HCT116 (cell line): ENCODE measurements at regions not wholly inside any gene's neighbourhood (a gene's known extent, or its start where the extent isn't known, plus 50 kb on each side); places are given as distances from the start of the nearest gene placed in this dataset.

Experiments
- ATAC-seq: fragments of 200-7000 bp; cut with Tn5 transposase; 2 replicates; pipeline ENCODE4 v1.9.1; 2020; ENCODE audit warnings: mild to moderate bottlenecking, moderate library complexity
- BruUV-seq: library from RNA; stranded (reverse); fragments of 400-500 nt; replicated peaks from 2 replicates; lab custom pipeline; 2021; lab: Mats Ljungman, UMichigan
- CTCF ChIA-PET: fragments of 300-600 bp; sonication (Branson Sonifier 250); formaldehyde crosslinking; loops from one replicate; lab custom pipeline; 2021; ENCODE audit warnings: antibody characterized with exemption; lab: Charles Lee
- POLR2A ChIA-PET: fragments of 300-600, 350-600 bp; sonication (Branson Sonifier 250); formaldehyde crosslinking; loops from one replicate; lab custom pipeline; 2021; ENCODE audit warnings: antibody characterized with exemption; lab: Charles Lee
- RAD21 ChIA-PET, 2 experiments: fragments of 300-600 bp; sonication (Branson Sonifier 250); formaldehyde crosslinking; loops; one replicate each; lab custom pipeline; 2023; ENCODE audit warnings: low total read pairs in 2 of 2; ENCODE audit not compliant: uncharacterized antibody in 2 of 2, unreplicated experiment in 2 of 2, low non-redundant PET in 1 of 2; lab: Charles Lee
- DNase-seq: peaks from one replicate; pipeline ENCODE4 v3.0.0-alpha.2; 2010; ENCODE audit warnings: low read depth, low spot score
- H2AFZ ChIP-seq: fragments of 200-600 bp; shearing (Covaris generic), sonication (generic); 2 replicates; pipeline ENCODE4 v1.6.1; 2017; ENCODE audit warnings: low read depth, mixed run types, mixed read lengths, antibody characterized with exemption, low read length; ENCODE audit not compliant: poor library complexity, severe bottlenecking
- H3K27ac ChIP-seq: 2 replicates; pipeline ENCODE4 v1.5.1; 2012; ENCODE audit warnings: low read depth, low read length
- H3K27me3 ChIP-seq: fragments of 200-600 bp; sonication (generic); 2 replicates; pipeline ENCODE4 v1.6.1; 2016; ENCODE audit warnings: mixed run types, low read length, mixed read lengths; ENCODE audit not compliant: insufficient read depth
- H3K36me3 ChIP-seq, 2 experiments: fragments of 200-500 bp in 1 of 2; fragments of 200-600 bp in 1 of 2; sonication (Bioruptor generic) in 1 of 2; sonication (generic) in 1 of 2; 2 replicates each; pipeline versions ENCODE4 v1.5.1 to v1.6.1; 2014 to 2016; ENCODE audit warnings: low read length in 2 of 2, inconsistent platforms in 1 of 2, mixed read lengths in 1 of 2, mixed run types in 1 of 2; ENCODE audit not compliant: insufficient read depth in 2 of 2, control insufficient read depth in 1 of 2
- H3K4me1 ChIP-seq, 2 experiments: fragments of 200-600 bp in 1 of 2; sonication (generic) in 1 of 2; 2 replicates each; pipeline versions ENCODE4 v1.5.1 to v1.6.1; 2012 to 2017; ENCODE audit warnings: low read length in 2 of 2, inconsistent platforms in 1 of 2, mild to moderate bottlenecking in 1 of 2, mixed read lengths in 1 of 2, mixed run types in 1 of 2, moderate library complexity in 1 of 2; ENCODE audit not compliant: insufficient read depth in 2 of 2, control insufficient read depth in 1 of 2
- H3K4me2 ChIP-seq: fragments of 200-600 bp; sonication (generic); 2 replicates; pipeline ENCODE4 v1.6.1; 2017; ENCODE audit warnings: mixed run types, low read length, mixed read lengths
- H3K4me3 ChIP-seq, 2 experiments: fragments of 200-600 bp in 1 of 2; sonication (generic) in 1 of 2; replicated peaks in 1 of 2; 2 replicates each; pipeline ENCODE4 v1.5.1; 2011 to 2016; ENCODE audit warnings: low read length in 2 of 2, control low read depth in 1 of 2, low read depth in 1 of 2, mild to moderate bottlenecking in 1 of 2, mixed read lengths in 1 of 2, mixed run types in 1 of 2
- H3K79me2 ChIP-seq: fragments of 200-600 bp; sonication (generic); 2 replicates; pipeline ENCODE4 v1.6.1; 2017; ENCODE audit warnings: mild to moderate bottlenecking, mixed run types, low read length, moderate library complexity, mixed read lengths; ENCODE audit not compliant: insufficient read depth
- H3K9ac ChIP-seq: fragments of 200-600 bp; sonication (generic); 2 replicates; pipeline ENCODE4 v1.6.1; 2016; ENCODE audit warnings: low read length, mixed read lengths
- H3K9me2 ChIP-seq: fragments of 200-600 bp; sonication (generic), shearing (Covaris generic); 2 replicates; pipeline ENCODE4 v1.6.1; 2017; ENCODE audit warnings: mixed run types, mild to moderate bottlenecking, moderate library complexity; ENCODE audit not compliant: insufficient read depth
- H3K9me3 ChIP-seq, 2 experiments: fragments of 200-500 bp in 1 of 2; fragments of 200-600 bp in 1 of 2; sonication (Bioruptor generic) in 1 of 2; sonication (generic) in 1 of 2; 2 replicates each; pipeline ENCODE4 v1.6.1; 2014 to 2017; ENCODE audit warnings: low read length in 2 of 2, mixed read lengths in 2 of 2, inconsistent platforms in 1 of 2, low read depth in 1 of 2, mild to moderate bottlenecking in 1 of 2, mixed run types in 1 of 2, moderate library complexity in 1 of 2; ENCODE audit not compliant: control insufficient read depth in 1 of 2, insufficient read depth in 1 of 2
- H4K20me1 ChIP-seq: fragments of 200-600 bp; sonication (generic), shearing (Covaris generic); 2 replicates; pipeline ENCODE4 v1.6.1; 2017; ENCODE audit warnings: mixed run types, mild to moderate bottlenecking, moderate library complexity; ENCODE audit not compliant: insufficient read depth
- CBX3 ChIP-seq: IDR thresholded peaks from 2 replicates; pipeline ENCODE4 v1.6.1; 2012; ENCODE audit warnings: low read depth
- CEBPB ChIP-seq: IDR thresholded peaks from 2 replicates; pipeline ENCODE4 v1.6.1; 2012; ENCODE audit warnings: low read depth
- CTCF ChIP-seq, 3 experiments: fragments of 200-600 bp in 1 of 3; sonication (generic) in 1 of 3; IDR thresholded peaks in 2 of 3; conservative IDR thresholded peaks in 1 of 3; 2 replicates each; pipeline ENCODE4 v1.5.1; 2012 to 2017; ENCODE audit warnings: low read depth in 2 of 3, low read length in 2 of 3, antibody characterized with exemption in 1 of 3, borderline replicate concordance in 1 of 3, control low read depth in 1 of 3, mild to moderate bottlenecking in 1 of 3, mixed read lengths in 1 of 3, mixed run types in 1 of 3, moderate library complexity in 1 of 3; ENCODE audit not compliant: insufficient read depth in 1 of 3
- EGR1 ChIP-seq: IDR thresholded peaks from 2 replicates; pipeline ENCODE4 v1.6.1; 2012; ENCODE audit warnings: low read depth
- ELF1 ChIP-seq: IDR thresholded peaks from 2 replicates; pipeline ENCODE4 v1.6.1; 2012; ENCODE audit warnings: low read depth, borderline replicate concordance
- EZH2 ChIP-seq: fragments of 200-600 bp; sonication (generic); IDR thresholded peaks from 2 replicates; pipeline ENCODE4 v1.6.1; 2017; ENCODE audit warnings: antibody characterized with exemption, mixed run types
- POLR2A ChIP-seq: IDR thresholded peaks from 2 replicates; pipeline ENCODE4 v1.7.0; 2011; ENCODE audit warnings: borderline replicate concordance; ENCODE audit not compliant: insufficient read depth, insufficient read length; ENCODE audit errors: extremely low read depth
- SRF ChIP-seq: IDR thresholded peaks from 2 replicates; pipeline ENCODE4 v1.6.1; 2012; ENCODE audit warnings: low read depth
- ZBTB33 ChIP-seq: IDR thresholded peaks from 2 replicates; pipeline ENCODE4 v1.6.1; 2011; ENCODE audit warnings: mild to moderate bottlenecking, low read length, moderate library complexity; ENCODE audit not compliant: insufficient replicate concordance; ENCODE audit errors: extremely low read depth
- ZFX ChIP-seq: fragments of 450-650 bp; IDR thresholded peaks from 2 replicates; pipeline ENCODE4 v1.6.1; 2017
- ZNF274 ChIP-seq: fragments of 200-500 bp; sonication (Bioruptor generic); IDR thresholded peaks from 2 replicates; pipeline ENCODE4 v1.6.1; 2014; ENCODE audit warnings: mild to moderate bottlenecking, low read depth, low read length, inconsistent platforms
- intact Hi-C: fragments of 100-400 bp; cut with micrococcal nuclease; formaldehyde crosslinking; loops from 2 replicates; pipeline ENCODE4 v1.10.0; 2022

GRCh38 chr1:240701412-240701811 is 89.5 kb upstream of the GREM2 start:
- Histone ChIP-seq H3K9me3 (peaks cover 0 to 3% of the 10 kb centered on the region in 2 experiments; a peak in 1 of 4 replicates), H3K4me2 (no peak overlapping the region), H4K20me1 (no peaks in the 10 kb centered on the region), H3K27ac (no peak overlapping the region), H3K9me2 (no peaks in the 10 kb centered on the region), H2AFZ (no peak overlapping the region), H3K4me3 (no peak overlapping the region), H3K4me1 (no peaks in the 10 kb centered on the region), H3K27me3 (no peaks in the 10 kb centered on the region), H3K9ac (no peak overlapping the region), H3K36me3 (no peaks in the 10 kb centered on the region), H3K79me2 (no peaks in the 10 kb centered on the region)
- ChIA-PET CTCF (no interaction called here), RAD21 (no interaction called here), POLR2A (no interaction called here)
- BruUV-seq = no TSS peak
- intact Hi-C loops = no loop called here
- no peak for TF ChIP-seq ZBTB33
- TF ChIP-seq EZH2 = no peak
- TF ChIP-seq CEBPB = no peak
- TF ChIP-seq CTCF (IDR thresholded peaks at IDR 0.05 in 2 of 3, conservative IDR thresholded peaks at IDR 0.05 in 1 of 3; ENCODE audit: borderline replicate concordance in 1 of 3, insufficient read depth in 1 of 3, low read depth in 2 of 3, low read length in 2 of 3) = no peak
- TF ChIP-seq ELF1 = no peak
- TF ChIP-seq SRF = no peak
- no peak for TF ChIP-seq EGR1
- TF ChIP-seq ZFX = no peak
- TF ChIP-seq CBX3 = no peak
- no peak for TF ChIP-seq POLR2A
- TF ChIP-seq ZNF274 = no peak
- no peak for ATAC-seq
- DNase-seq = no peak
